C4-2B (cell line): ENCODE measurements at regions not wholly inside any gene's neighbourhood (a gene's known extent, or its start where the extent isn't known, plus 50 kb on each side); places are given as distances from the start of the nearest gene placed in this dataset.

Source experiments
- H3K27ac ChIP-seq: fragments of 450-650 bp; 2 replicates; pipeline ENCODE4 v1.5.1; 2017
- CTCF ChIP-seq: fragments of 450-650 bp; conservative IDR thresholded peaks from 2 replicates; pipeline ENCODE4 v1.5.1; 2017; ENCODE audit warnings: mild to moderate bottlenecking
- ZFX ChIP-seq: fragments of 450-650 bp; IDR thresholded peaks from 2 replicates; pipeline ENCODE4 v1.6.1; 2017

- no peak for TF ChIP-seq CTCF
- no peak for TF ChIP-seq ZFX
- no peak overlapping the region for H3K27ac ChIP-seq
Measured at GRCh38 chr6:2477666-2478065, 232.3 kb upstream of the GMDS start.

- no peak for TF ChIP-seq ZFX
- no peak for TF ChIP-seq CTCF
- no peak overlapping the region for H3K27ac ChIP-seq
Measured at GRCh38 chr6:2477250-2477649, 231.8 kb upstream of the GMDS start.

- no peak overlapping the region for H3K27ac ChIP-seq
- no peak for TF ChIP-seq CTCF
- TF ChIP-seq ZFX: no peak
Measured at GRCh38 chr6:2476376-2476775, 231.0 kb upstream of the GMDS start.

- TF ChIP-seq CTCF (no peak), ZFX (no peak)
- H3K27ac ChIP-seq: no peak overlapping the region
Measured at GRCh38 chr6:2471472-2471871, 226.1 kb upstream of the GMDS start.

GRCh38 chr6:2469428-2469827 lies 224.0 kb upstream of the GMDS start:
- TF ChIP-seq CTCF: no peak
- no peak for TF ChIP-seq ZFX

GRCh38 chr6:2468601-2468955 lies 223.2 kb upstream of the GMDS start:
- TF ChIP-seq ZFX (no peak), CTCF (no peak)
- no peak overlapping the region for H3K27ac ChIP-seq

More at GRCh38 chr6:2469428-2469827, 224.0 kb upstream of the GMDS start:
- no peak overlapping the region for H3K27ac ChIP-seq

GRCh38 chr6:2467929-2468600 lies 222.7 kb upstream of the GMDS start:
- TF ChIP-seq ZFX (no peak), CTCF (no peak)

More at GRCh38 chr6:2467929-2468600, 222.7 kb upstream of the GMDS start:
- H3K27ac ChIP-seq: no peak overlapping the region
